GM19238 (cell line): ENCODE measurements at regions not wholly inside any gene's neighbourhood (a gene's known extent, or its start where the extent isn't known, plus 50 kb on each side); places are given as distances from the start of the nearest gene placed in this dataset.

Source experiments
- DNase-seq: peaks from one replicate; pipeline ENCODE4 v3.0.0; 2011; ENCODE audit warnings: low spot score; ENCODE audit not compliant: insufficient read length

DNA sequence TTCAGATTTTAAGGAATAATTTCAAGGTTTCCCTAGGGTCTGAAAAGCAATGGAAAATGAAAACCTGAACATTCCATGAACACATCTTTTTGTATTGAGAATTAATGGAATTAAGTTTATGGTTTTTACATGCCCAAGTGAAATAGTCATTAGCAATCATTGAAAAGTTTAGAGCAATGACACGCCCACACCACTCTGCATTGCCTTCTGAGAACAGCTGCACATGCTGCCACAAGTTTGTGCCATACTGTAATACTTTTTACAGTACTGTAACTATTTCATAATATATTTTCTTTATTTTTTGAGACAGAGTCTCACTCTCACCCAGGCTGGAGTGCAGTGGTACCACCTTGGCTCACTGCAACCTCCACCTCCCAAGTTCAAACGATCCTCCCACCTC, 345.2 kb upstream of the PMFBP1 start:
- no peak for DNase-seq

DNA sequence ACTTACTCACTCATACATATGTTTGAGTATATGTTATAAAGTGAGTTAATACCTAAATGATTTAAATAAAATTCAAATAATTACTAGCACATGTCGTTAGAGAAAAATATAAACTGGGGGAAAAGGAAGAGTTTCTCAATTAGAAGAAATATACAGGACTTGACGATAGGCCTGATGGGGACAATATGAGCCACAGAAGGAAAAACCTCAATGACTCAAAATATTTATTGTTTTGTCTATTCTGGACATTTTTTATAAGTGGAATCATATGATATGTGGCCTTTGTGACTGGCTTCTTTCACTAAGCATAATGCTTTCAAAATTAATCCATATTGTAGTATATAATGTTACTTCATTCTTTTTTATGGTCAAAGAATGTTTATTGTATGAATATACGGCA, 339.2 kb upstream of the PMFBP1 start:
- no peak for DNase-seq

DNA sequence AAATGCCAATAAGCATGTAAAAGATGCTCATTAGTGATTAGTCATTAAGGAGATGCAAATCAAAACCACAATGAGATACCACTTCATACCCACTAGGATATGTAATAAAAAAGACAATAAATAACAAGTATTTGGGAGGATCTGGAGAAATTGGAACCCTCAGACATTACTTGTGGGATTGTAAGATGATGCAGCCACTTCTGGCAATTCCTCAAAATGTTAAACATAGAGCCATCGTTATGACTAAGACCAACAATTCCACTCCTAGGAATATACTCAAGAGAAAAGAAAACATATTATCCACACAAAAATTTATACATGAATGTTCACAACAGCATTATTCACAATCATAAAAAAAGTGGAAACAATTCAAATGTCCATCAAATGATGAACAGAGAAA, 336.2 kb upstream of the PMFBP1 start:
- no peak for DNase-seq

DNA sequence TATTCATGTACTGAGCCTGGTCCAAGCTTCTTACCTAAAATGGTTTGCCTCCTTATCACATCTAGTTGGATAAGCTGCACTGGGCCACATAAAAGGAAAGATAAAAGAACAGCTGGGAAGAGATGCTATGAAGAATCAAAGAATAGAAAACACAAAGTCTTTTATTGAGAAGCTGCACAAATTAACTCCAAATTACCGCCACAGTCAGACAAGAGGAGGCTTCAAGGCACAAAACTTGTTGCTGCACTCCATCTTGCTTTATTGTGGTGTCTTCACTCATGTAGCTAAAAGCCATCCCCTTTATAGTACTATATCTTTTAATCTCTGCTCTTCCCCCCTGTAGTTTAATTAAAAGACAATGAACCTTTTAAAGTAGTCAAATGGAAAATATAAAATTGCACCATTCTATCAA, 330.6 kb upstream of the PMFBP1 start:
- DNase-seq, result no peak

DNA sequence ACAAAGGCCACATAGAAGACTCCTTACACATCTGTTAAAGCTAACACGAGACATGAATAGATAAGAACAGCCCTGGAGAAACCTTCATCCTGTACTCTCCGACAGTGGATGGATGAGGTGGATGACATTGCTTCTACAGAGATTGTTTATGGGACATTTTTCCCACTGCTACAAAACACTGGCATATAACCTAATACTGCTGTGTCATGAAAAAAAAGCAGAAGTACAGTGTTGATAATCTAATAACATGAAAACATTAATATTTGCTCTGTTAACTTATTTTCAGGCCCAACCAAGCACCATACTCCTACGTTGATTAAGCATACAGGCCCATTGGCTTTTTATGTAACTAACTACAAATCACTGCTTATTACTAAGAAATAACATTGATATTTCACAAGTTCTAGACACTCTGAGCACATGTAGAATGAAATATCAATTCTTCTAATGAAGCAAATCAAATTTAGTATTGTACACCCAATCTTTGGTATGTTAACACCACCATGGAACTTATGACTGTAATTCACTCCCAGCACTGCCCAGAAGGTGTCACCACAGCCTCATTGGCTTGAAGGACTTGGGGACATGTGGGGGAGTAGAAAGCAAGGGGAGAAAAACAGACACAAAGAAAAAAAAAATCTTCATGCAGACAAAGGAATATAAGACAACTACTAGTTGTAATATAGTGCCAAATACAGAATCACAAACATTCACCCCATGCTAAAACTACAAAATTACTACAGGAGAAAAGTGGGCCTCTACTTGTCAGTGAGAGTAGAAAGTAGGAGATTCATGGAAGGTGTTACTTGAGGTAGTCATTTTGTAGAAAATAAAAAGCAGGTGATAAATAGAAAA, 330.0 kb upstream of the PMFBP1 start:
- peak; percentile 46 for DNase-seq

DNA sequence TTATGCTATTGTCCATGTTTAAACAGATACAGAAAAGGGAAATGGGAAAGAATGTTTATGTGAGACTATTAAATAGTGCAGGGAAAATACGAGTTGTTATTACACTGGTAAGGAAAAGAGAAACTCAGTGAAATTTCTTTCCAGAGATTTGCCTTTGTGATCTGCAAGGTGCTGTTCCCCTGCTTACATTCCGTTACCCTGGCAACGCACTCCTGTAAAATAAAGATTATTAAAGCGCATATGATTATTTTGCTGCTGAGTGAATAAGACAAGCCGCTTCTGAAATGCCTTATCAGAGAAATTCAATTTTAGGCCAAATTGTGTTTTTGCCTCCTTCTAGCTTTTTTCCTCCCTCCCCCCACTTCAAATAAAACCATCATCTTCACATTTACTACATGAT, 328.6 kb upstream of the PMFBP1 start:
- no peak for DNase-seq

DNA sequence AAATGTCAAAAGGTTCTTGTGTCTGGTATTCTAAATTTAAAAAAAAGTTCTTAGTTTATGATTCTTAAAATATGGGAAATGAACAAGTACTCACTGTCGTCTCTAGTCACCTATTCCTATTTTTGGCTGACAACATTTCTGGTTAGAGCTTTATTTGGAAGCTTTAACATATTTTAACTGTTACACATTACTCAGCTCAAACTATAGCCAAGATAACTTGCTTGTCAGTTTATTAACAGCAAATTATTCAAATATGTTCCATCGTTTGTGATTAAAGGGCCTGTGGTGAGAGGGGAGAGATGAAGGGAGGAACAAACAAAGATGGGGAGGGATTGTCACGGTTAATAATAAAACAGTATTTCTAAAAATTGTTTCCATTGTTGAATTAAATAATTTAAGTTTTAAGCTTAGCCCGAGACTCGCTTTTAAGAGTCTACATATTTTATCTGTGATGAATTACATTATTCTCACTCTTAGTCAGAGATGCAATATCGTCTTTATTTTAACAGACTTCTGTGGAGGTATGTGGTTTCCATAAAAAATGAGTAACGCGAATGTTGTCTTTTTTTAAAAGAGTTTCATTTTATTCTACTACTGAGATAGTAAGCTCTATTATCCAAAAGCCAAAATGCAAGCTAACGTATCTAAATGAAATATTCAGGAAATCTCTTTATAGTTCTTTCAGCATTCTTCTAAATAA, 321.9 kb upstream of the PMFBP1 start:
- DNase-seq, result no peak

DNA sequence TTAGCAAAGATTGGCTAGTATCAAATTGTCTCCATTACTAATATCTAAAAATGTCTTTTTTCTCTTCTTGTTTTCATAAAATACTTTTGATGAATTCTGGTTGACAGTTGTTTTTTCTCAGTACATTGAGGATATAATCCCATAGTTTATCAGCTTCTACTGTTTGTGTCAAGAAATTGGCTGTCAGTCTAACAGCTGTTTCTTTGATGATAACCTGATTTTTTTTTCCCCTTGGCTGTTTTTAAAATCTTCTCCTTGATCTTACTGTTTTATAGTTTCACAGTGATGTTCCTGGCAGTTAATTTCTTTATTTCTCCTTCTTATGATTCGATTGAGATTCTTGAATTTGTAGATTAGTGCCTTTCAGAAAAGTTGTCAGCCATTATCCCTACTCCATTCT, 315.3 kb upstream of the PMFBP1 start:
- no peak for DNase-seq

DNA sequence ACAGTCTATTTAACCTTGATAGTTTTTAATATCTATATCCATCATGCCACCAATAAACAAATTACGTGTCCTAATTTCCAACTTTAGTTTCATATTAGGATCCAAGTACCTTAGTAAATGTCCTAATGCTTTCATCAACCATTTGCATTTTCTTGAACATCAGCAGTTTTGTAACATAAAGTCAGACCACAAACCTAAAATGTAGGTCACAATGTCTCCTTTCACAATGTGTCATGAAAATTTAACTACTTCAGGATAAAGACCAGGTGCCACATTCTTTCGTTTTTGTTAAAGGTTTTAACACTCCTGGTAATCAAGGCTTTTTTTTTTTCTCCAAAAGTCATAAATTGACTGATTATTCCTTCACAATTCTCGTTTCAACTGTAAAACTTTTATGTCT, 310.7 kb upstream of the PMFBP1 start:
- no peak for DNase-seq

DNA sequence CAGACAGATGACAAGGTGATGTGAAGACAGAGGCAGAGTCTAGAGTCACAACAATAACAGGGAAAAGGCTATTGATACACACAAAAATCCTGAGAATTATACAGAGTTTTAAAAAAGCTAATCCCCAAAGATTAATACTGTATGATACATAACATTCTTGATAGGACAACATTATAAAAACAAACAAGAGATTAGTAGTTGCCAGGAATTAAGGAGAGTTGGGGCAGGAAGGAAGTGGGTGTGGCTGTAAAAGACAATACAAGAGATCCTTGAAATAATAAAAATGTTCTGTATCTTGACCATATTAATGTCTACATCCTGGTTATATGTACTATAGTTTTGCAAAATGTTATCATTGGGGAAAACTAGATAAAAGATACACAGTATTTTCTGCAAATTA, 309.5 kb upstream of the PMFBP1 start:
- no peak for DNase-seq

DNA sequence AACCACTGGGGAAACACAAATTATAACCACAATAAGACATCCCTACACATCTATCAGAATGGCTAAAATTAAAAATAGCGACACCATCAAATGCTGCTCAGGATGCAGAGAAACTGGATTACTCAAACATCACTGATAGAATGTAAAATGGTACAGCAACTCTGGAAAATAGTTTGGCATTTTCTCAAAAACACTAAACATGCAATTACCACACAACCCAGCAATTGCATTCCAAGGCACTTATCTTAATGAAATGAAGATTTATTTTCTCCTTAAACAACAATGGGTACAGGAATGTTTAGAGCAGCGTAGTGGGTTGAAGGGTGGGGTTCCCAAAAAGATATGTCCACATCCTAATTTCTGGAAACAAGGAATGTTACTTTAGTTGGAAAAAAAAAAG, 309.0 kb upstream of the PMFBP1 start:
- DNase-seq, result no peak

DNA sequence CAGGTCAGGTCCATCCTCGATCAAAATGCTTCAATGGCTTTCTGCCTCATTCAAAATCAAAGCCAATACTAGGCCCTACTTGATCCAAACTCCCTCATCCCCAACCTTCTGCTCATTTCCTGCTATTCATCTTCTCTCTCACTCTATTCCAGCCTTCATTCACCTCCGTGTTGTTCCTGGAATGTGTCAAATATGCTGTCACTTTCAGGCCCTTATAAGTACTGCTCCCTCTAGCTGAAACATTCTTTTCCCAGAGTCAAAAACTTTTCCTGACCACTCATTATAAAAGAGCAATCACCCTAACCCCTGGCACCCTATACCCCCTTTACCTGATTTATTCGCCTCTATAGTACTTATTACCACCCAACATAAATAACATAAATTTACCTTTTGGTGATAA, 303.7 kb upstream of the PMFBP1 start:
- no peak for DNase-seq

DNA sequence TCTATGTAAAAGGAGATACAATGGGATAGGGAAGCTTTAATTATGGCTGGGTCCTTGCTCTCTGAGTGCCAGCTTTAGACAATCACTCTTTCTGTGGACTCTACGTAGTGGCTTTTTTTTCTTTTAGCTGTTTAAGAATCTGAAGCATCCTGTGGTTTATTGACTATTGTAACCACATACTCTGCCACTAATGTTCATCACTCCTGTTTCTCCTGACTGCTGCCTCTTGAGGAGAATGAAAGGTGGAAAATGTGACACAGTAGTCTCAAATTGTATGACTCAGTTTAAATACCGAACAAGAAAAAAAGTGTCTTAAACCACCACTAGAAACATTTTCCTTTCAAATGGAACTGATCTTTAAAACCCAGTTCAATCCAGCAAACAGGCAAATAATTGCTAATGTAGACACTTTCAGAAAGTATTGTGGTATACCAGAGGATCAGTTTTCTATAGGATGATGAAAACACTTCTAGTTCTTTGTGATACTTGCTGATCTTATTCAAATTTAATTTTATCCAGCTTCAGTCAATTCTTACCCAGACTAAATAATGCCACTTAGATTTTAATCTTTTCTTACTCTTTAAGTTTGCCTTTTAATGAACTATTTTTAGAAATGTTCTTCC, 302.7 kb upstream of the PMFBP1 start:
- DNase-seq, result no peak

DNA sequence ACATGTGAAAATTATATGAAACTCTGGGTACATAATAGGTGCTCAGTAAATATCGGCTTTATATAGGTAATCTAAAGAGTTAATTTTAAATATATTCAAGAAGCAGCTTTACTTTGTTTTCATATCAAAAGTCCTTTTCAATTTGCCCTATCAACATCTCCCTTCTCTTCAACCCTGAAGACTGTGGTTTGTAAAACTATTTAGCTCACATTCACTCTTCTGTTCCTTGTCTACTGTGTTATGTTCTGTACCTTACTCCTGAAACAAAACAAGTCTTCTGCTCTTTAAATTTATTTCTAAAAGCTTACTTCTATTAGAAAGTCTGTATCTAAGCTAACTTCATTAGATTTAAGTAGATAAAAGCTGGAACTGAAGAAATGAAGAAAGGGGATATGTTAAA, 301.7 kb upstream of the PMFBP1 start:
- no peak for DNase-seq

DNA sequence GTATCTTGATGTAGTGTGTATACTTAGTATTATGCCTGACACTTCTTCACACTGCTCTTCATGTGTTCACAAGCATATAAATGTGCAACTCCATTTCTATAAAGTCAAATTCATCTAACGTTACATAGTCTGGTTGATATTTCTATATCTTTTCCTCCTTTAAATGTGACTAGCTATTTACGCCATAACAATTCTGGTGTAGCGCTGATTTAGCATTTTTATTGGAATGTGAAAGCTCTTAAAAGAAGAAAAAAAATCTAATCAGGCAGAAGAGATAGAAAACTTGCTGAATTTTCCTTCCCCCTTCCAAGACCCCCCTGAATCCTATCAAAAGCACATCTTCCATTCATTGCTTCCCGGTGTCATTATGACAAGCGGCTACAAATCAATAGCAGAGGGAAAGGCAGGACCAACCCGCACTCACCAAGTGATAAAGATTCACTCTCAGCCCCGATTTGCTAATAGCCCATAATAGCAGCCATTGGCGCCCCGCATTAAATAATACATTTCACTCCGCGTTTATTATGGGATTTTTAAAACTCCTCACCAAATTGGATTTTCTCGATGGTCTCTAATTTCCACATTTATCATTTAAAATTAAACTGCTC, 299.5 kb upstream of the PMFBP1 start:
- DNase-seq, result no peak

DNA sequence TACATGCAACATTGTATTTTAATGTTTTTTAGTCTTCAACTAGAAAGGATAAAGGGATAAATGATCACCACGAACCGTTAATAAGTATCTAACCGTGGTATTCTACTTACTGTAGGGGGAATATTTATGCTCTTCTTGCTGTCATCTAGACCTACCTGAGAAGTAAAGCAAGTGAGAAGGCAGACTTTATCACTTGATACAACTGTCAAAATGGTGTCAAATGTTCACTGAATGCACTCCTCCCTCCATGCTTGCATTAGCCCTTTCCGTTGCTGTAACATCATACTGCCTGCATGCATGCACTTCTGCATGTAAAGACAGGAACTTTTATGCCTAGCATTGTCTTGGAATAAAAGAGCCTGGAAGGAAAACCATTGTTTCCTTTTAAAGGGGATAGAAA, 298.6 kb upstream of the PMFBP1 start:
- DNase-seq, result no peak

DNA sequence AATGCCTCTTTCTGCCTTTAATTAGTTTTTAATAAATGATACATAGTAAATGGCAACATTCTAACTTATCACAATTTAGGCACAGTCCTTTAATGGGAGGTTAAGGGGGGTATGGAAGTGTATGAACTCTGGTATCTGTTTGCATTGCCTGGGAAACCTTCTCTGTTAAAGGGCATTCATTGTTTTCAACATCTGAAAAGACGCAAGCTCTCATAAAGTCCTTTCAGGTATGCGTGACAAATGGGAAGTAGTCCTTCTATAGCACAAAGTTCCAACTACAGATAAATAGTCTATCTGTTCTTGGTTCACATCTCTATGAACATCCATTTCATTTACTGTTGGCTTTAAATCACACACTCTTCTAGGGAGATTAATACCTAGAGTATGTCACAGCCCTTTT, 298.0 kb upstream of the PMFBP1 start:
- no peak for DNase-seq

DNA sequence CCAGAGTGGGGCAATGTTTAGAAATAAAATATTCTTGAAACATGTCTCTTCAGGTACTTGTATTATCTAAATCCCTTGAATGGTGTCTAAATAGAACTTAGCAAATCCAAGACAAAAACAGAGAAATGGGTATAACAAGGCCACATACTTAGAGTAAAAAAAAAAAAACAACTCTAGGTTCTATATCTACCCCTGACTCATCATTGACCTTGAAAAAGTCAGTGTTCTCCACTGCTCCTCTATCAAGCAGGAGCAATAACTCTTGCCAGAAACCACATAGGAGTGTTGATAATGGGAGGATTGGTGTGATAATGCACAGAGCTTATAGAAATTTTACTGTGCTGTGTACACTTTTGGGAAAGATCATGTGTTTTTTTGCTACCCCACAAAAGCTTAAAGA, 296.6 kb upstream of the PMFBP1 start:
- no peak for DNase-seq

DNA sequence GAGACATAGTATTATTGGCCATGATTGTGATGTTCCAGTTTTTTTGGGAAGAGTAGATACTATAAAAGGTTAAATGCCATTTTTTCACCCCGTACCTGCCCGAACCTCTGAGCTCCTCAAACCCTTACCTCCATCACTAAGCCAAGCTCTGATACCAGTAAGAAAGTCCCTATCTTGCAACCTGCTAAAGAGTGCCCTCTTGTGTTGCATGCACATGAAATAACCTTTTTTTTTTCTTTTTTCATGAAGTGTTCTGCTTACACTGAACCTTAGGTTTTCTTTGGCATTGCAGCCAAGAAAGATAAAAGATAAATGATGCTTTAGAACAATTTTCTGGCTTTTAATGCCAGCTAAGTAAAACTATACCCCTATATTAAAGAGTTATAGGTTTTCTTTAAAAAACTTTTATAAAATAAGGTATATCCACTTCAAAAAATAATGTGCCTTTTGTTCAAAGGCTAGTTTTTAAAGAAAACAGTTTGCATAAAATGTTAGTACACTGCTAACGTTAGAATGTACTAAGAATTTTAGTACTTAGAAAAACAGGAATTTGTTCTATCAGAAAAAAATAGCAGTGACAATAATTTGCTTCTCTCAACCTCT, 295.3 kb upstream of the PMFBP1 start:
- DNase-seq, result no peak

DNA sequence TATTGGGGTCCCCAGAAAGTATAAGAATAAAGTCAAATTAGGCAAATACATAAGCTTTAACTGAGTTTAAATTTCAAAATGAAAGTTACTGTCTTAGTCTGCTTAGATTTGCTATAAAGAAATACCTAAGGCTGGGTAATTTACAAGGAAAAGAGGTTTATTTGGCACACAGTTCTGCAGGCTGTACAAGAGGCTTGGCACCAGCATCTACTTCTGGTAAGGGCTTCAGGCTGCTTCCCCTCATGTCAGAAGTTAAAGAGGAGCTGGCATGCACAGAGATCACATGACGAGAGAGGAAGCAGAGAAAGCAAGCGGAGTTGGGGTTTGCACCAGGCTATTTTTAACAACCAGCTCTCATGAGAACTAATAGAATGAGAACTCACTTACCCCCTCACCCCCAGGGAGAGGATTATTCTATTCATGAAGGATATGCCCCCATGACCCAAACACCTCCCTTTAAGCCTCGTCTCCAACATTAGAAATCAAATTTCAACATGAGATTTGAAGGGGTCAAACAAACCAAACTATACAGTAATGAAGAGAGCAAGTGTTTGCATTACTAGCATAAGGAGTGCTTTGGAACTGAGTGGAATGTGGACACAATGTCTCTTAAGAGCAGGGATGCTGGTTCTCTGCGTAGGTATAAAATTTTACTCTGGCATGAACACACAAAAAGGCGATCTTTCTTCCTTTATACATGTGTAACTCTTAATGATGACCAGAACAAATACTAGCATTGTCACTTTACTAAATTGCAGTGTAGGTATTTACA, 292.8 kb upstream of the PMFBP1 start:
- DNase-seq, result no peak

DNA sequence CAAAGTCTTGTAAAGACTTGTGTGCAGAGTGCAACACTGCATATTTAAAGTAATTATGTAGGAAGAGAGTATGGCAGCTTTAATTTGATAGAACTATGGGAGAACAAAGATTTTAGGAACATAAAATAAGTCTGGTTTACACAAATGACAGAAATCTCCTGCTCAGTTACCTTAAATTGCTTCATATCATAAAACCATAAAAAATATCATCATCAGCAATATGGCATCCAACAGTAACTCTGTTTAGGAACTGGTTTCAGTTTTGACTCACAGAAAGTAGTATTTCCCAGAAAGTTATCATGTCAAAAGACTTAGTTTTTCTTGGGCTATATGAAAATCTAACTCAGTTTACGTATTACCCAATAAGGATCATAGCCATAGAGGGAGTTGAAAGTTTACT, 292.1 kb upstream of the PMFBP1 start:
- DNase-seq, result no peak
